ENCODE measurements at regions not wholly inside any gene's neighbourhood (a gene's known extent, or its start where the extent isn't known, plus 50 kb on each side); places are given as distances from the start of the nearest gene placed in this dataset.

DNA sequence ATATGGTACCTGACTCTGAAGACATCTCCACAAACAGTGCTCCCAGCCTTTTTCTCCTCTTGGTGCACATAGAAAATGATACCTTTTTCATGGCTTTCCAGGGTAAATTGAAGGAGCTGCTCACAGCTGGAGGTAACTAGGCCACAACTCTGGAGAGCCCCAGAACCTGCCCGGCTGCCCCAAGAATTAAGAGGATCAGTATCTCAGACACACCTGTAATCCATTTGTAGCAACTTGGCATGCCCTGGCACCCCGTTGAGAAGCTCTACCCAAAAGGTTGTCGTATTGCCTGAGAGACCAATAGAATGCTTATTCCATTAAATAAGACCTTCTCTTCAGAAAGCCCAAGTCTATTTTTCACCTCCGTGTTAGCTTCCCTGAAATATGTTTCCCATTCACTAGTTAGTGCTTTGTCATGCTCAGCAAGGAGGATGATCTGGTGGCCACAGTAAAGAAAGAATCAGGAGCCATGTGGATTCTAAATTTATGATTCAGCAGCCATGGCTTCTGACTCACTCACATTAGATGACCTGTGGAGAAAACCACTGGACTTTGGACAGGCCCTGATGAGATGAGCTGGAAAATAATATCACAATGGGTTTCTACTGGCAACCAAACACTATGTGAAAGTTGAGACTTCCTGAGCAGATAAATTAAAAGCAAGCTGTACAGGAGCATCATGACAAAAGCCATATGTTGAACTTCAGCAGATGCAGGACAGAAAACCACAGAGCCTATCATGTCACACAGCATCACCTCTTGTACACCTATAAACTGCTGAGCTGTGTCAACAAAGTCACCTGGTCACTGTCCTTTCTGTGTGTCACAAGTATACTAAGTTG lies 253.3 kb upstream of the OSR1 start:
- TF ChIP-seq, protein P1, sequence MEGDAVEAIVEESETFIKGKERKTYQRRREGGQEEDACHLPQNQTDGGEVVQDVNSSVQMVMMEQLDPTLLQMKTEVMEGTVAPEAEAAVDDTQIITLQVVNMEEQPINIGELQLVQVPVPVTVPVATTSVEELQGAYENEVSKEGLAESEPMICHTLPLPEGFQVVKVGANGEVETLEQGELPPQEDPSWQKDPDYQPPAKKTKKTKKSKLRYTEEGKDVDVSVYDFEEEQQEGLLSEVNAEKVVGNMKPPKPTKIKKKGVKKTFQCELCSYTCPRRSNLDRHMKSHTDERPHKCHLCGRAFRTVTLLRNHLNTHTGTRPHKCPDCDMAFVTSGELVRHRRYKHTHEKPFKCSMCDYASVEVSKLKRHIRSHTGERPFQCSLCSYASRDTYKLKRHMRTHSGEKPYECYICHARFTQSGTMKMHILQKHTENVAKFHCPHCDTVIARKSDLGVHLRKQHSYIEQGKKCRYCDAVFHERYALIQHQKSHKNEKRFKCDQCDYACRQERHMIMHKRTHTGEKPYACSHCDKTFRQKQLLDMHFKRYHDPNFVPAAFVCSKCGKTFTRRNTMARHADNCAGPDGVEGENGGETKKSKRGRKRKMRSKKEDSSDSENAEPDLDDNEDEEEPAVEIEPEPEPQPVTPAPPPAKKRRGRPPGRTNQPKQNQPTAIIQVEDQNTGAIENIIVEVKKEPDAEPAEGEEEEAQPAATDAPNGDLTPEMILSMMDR (conservative IDR thresholded peaks at IDR 0.05): no peak
- H3K9ac ChIP-seq (ENCODE audit: extremely low read depth, low read length, poor library complexity, severe bottlenecking): no peak overlapping the region
- peaks cover 7% of the 10 kb centered on the region for H3K27me3 Mint-ChIP-seq (ENCODE audit: insufficient read depth)
- peaks cover 35% of the 10 kb centered on the region for H3K9me3 Mint-ChIP-seq
- no peaks in the 10 kb centered on the region for H3K36me3 ChIP-seq (ENCODE audit: control insufficient read depth, insufficient read depth, low read length)
- DNase-seq: no peak
- peaks cover 7% of the 10 kb centered on the region for H3K27me3 ChIP-seq (ENCODE audit: control insufficient read depth, insufficient read depth, low read length, poor library complexity, severe bottlenecking)
- H3K4me3 ChIP-seq (ENCODE audit: low read length): no peak overlapping the region
- peaks cover 6% of the 10 kb centered on the region for H3K36me3 Mint-ChIP-seq (ENCODE audit: low read depth)
- peaks cover 18% of the 10 kb centered on the region for H3K9me3 ChIP-seq (ENCODE audit: control insufficient read depth, low read length)
- no peak overlapping the region for H3K27ac ChIP-seq (ENCODE audit: low read depth, low read length)
- no peak overlapping the region for H3K4me3 Mint-ChIP-seq
- 86 to 91% methylated on average over 4 of the region's 4 CpGs for WGBS, 2 experiments (ENCODE audit: insufficient coverage in 1 of 2, insufficient read length in 1 of 2)
- H3K4me1 Mint-ChIP-seq: no peaks in the 10 kb centered on the region
- no peaks in the 10 kb centered on the region for H3K4me1 ChIP-seq (ENCODE audit: control insufficient read depth, insufficient read depth, low read length)
- H3K27ac Mint-ChIP-seq: no peak overlapping the region

DNA sequence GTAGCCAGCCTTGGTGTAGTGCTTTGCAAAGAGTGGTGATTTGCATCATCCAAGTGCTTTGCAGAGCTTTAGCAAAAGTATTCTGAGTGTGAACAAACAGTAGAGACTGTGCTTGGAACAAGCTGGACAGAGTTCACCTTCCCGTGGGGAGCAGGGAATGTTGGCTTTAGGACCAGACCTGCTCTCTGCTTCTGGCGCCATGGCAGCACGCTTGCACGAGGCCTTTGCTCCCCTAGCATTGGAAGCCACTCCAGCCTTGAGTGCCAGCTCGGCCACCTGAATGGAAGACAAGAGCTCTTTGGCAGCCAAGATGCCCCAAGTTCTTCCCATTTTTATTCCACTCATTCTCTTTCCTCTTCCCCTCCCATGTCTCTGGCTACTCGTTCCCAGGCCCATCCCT lies 250.8 kb upstream of the OSR1 start:
- Histone ChIP-seq H3K9ac (ENCODE audit: extremely low read depth, low read length, poor library complexity, severe bottlenecking) (no peak overlapping the region), H3K36me3 (ENCODE audit: control insufficient read depth, insufficient read depth, low read length) (no peaks in the 10 kb centered on the region), H3K4me1 (ENCODE audit: control insufficient read depth, insufficient read depth, low read length) (no peaks in the 10 kb centered on the region), H3K27ac (ENCODE audit: low read depth, low read length) (no peak overlapping the region), H3K9me3 (ENCODE audit: control insufficient read depth, low read length) (peaks cover 4% of the 10 kb centered on the region), H3K27me3 (ENCODE audit: control insufficient read depth, insufficient read depth, low read length, poor library complexity, severe bottlenecking) (peaks cover 7% of the 10 kb centered on the region), H3K4me3 (ENCODE audit: low read length) (no peak overlapping the region)
- peaks cover 12% of the 10 kb centered on the region for H3K9me3 Mint-ChIP-seq
- no peak for DNase-seq
- TF ChIP-seq, protein P1 (conservative IDR thresholded peaks at IDR 0.05): no peak
- no peaks in the 10 kb centered on the region for H3K36me3 Mint-ChIP-seq (ENCODE audit: low read depth)
- no peak overlapping the region for H3K27ac Mint-ChIP-seq
- 81 to 85% methylated on average over 6 of the region's 6 CpGs for WGBS, 2 experiments (ENCODE audit: insufficient coverage in 1 of 2, insufficient read length in 1 of 2)
- no peak overlapping the region for H3K4me3 Mint-ChIP-seq
- H3K27me3 Mint-ChIP-seq (ENCODE audit: insufficient read depth): peaks cover 9% of the 10 kb centered on the region
- no peaks in the 10 kb centered on the region for H3K4me1 Mint-ChIP-seq

DNA sequence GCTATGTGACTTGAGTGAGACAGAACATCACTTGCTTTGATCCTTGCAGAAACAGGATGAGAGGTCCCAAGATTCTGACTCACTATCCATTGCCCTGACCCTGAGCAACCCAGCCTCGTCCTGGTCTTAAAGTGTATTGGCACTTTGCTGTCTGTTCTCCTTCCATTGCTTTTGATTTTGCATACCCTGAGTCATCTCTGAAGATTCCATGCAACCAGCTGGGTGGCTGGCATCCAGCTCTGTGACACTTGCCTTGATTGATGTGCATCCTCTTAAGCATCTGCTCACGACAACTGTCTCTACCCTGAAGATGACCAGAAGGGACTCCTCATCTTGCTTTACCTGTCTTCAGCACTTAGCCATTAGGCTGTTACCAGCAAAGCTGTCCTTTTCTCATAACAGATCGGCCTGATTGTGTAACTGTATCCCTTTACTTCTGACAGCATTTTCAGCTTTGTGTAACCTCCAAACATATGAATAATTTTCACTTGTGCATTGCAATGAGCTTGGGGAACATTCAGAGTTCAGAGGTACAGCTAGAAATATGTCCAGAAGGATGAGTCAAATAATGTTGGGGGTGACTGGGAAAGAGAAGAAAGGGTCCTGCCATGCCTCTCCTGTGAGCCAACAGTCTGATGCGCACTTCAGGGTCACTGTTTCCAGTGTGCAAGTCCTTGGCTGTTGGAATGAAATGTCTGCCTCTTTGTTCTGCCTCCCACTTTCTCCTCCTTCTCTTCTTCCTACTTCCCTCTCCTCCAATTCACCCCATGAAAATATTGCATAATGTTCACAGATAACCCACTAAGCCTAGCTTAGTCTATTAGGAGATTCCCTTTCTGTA lies 249.7 kb upstream of the OSR1 start:
- 75 to 78% methylated on average over 3 to 4 of the region's 4 CpGs for WGBS, 2 experiments (ENCODE audit: insufficient coverage in 1 of 2, insufficient read length in 1 of 2)
- Mint-ChIP-seq H3K9me3 (peaks cover 4% of the 10 kb centered on the region), H3K4me3 (no peak overlapping the region), H3K36me3 (ENCODE audit: low read depth) (no peaks in the 10 kb centered on the region), H3K27ac (no peak overlapping the region), H3K27me3 (ENCODE audit: insufficient read depth) (peaks cover 11% of the 10 kb centered on the region), H3K4me1 (no peaks in the 10 kb centered on the region)
- H3K36me3 ChIP-seq (ENCODE audit: control insufficient read depth, insufficient read depth, low read length): no peaks in the 10 kb centered on the region
- H3K4me1 ChIP-seq (ENCODE audit: control insufficient read depth, insufficient read depth, low read length): no peaks in the 10 kb centered on the region
- TF ChIP-seq, protein P1 (conservative IDR thresholded peaks at IDR 0.05): no peak
- H3K9ac ChIP-seq (ENCODE audit: extremely low read depth, low read length, poor library complexity, severe bottlenecking): no peak overlapping the region
- no peak overlapping the region for H3K4me3 ChIP-seq (ENCODE audit: low read length)
- no peaks in the 10 kb centered on the region for H3K9me3 ChIP-seq (ENCODE audit: control insufficient read depth, low read length)
- H3K27me3 ChIP-seq (ENCODE audit: control insufficient read depth, insufficient read depth, low read length, poor library complexity, severe bottlenecking): peaks cover 7% of the 10 kb centered on the region
- DNase-seq: no peak
- H3K27ac ChIP-seq (ENCODE audit: low read depth, low read length): no peak overlapping the region
